Activated gamma-delta T cell treated with anti-CD3 and anti-CD28 coated beads, Interleukin-2, amount 50 U/mL, for 16 hours (primary cell): ENCODE measurements at regions not wholly inside any gene's neighbourhood (a gene's known extent, or its start where the extent isn't known, plus 50 kb on each side); places are given as distances from the start of the nearest gene placed in this dataset.
"Not testable (repeated sequence)": the region's sequence is repeated elsewhere in the genome, so short reads cannot be mapped to it uniquely, and the experiment has no call there.

ENCODE experiments used
- DNase-seq: peaks from one replicate; pipeline ENCODE4 v3.0.0-alpha.2; 2020; ENCODE audit warnings: low read depth

DNA sequence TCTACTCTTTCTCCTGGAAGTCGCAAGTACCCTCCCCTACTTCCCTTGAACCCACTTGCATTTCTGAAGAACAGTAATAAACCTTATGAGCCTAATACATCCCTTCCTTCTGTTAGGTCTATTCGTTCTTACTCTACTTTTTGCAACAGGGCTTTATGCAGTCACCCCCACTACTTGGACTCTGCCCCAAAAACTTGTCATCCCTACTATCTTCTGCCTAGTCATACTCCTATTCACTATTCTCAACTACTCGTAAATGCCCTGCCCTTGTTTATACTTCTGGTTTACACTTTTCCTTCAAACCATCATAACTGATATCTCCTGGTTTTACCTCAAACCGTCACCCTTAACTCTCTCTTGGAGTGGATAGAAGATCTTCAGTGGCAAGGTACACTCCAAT lies 55.2 kb upstream of the SLIT2 start:
- no peak for DNase-seq

DNA sequence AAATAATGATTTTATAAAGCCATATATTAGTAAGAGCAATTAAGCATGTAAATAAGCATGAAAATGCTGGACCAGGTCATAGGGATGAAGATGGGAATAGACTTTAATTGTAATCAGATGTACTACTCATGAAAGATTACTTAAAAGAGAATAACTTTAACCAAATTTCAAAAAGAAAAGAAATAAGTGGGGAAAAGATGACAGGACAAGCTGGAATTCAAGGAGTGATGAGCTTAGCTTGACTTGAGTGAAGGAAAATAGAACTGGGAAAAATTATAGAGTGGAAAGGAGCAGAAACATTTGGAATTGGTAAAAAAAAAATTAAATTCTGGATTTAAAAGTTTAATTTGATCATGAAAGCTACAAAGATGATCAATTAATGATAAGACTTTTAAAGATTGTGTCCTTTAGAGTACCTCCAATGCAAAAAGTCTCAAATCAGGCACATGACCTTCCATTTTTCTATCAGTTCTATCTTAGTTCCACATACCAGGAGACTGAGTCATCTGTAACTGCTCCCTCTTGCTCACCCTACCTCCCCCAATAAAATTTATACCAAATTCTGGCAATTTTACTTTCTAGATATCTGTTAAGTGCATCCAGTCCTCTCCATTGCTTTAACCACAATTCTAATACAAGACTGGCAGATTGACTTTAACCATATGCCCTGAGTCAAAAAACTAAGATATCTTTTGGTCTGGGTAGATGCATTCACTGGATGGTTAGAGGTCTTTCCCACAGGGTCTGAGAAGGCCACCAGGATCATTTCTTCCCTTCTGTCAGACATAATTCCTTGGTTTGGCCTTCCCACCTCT lies 56.4 kb upstream of the SLIT2 start:
- DNase-seq: no peak

DNA sequence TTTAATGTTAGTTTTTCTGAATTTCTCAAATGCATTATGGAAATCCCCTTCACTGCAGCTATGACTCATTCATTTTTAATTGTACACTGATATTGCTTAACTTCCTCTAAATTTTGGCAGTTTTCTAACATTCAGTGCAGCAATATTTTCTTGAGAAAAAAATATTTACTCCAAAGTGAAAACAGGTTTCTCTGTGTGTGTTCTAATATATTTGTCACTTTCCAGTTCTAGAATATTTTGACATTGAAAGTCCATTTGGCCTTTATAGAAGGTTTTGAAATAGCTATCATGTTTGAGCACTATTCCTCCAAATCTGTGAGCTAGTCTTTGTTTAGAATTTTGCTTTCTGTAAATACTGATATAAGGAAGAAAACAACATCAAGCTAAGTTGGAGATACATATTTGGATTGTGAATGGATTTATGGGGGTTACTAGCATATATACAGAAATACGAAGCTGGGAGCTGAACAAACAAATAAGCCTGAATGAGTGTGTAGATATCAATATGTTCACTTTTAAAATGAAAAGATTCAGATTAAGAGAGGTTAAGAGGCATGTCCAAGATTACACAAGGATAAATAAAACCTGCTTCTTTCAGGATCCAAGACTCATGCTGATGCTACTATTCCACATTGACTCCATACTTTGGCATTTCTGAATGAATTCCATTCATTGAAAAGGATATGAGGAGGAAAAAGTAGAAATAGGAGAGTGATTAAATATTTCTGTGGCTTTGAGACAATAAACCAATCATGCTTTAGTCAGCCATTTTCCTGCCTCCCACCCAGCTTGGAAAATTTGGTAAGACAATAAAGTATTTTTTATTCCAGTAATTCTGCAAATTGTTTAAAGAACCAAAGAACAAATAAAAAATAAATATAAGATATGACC lies 57.3 kb upstream of the SLIT2 start:
- DNase-seq: no peak

DNA sequence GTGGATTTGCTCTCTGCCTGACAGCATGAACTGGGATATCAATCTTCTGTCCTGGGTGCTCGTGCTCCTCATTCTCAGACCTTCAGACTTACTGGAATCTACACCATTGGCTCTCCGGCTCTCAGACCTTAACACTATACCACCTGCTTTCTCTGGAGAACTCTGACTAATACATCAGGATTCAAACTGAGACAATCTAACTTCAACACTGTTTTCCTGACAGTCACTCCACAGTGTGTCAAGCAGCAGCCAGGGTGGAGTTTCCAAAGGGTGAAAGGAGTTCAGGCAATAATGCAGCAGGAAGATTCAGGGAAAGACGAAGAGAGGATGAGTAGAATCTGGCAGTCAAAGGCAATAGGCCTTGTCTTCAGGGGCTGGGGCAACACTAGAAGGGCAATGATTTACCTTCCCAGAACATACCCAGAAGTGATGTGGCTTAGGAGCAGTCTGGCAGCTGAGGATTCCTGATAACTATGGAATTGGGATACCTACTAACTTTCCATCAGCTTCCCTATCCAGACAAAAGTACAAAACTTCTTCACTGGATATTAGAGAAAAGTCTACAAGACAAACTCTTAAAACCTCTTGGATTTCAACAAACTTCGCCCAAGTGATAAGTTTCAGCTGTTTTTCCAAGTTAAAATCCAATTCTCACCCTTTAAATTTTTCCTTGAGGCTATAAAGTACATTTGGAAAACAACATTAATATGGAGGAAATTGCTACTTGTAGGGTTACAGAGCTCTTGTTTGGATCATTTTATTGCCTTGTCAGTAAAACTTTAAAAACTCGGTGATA lies 58.4 kb upstream of the SLIT2 start:
- DNase-seq: no peak

DNA sequence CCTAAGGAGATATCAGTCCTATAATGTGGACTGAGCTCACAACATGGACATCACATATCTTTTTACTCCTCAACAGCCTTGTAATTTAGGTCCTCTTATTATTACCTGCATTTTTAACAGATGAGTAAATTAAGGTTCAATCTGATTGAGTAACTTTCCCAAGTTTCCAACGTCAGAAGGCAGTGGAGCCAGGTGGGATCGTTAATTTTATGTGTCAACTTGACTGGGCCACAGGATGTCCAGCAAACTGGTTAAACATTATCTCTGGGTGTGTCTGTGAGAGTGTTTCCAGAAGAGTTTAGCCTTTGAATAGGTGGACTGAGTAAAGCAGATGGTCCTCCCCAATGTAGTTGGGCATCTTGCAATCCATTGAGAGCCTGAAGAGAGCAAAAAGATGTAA lies 59.0 kb upstream of the SLIT2 start:
- no peak for DNase-seq

DNA sequence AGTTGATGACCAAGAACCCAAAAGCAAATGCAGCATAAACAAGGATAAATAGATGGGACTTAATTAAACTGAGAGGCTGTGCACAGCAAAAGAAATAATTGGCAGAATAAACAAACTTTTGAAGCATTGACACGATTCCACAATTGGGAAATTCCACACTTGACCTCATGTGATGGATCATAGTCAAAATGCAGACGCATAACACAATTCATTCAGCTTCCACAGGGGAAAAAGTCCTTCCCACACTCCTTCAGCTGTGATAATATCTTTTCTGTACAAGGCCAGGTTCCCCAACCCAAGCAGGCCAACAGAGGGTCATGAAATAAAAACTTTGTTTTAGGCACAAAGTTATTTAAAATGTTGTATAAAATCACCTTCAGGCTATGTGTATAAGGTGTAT lies 66.6 kb upstream of the SLIT2 start:
- DNase-seq: no peak

DNA sequence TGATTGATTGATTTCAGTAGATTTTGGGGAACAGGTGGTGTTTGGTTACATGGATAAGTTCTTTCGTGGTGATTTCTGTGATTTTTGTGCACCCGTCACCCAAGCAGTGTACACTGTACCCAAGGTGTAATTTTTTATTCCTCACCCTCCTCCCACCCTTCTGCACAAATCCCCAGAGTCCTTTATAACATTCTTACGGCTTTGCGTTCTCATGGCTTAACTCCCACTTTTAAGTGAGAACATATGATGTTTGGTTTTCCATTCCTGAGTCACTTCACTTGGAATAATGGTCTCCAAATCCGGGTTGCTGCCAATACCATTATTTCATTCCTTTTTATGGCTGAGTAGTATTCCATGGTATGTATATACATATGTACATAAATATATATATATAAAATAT lies 68.6 kb upstream of the SLIT2 start:
- DNase-seq: not testable (repeated sequence)

DNA sequence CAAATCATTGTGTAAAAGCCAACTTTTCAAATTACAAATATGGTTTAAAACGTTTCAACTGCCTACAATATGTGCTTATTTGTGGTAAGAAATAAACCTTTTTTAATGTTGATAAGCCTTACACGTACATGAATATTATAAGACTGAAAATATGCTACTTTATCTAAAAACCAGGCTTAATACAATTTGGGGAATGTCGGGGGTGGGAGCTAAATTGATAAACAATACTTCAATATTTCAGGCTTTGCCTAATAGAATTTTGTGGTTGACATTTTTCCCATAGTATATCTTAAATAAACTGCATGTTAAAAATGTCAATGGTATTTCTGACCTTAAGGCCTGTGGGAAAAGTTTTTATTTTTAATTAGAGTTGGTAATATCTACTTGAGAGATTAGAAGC lies 69.8 kb upstream of the SLIT2 start:
- DNase-seq: no peak

DNA sequence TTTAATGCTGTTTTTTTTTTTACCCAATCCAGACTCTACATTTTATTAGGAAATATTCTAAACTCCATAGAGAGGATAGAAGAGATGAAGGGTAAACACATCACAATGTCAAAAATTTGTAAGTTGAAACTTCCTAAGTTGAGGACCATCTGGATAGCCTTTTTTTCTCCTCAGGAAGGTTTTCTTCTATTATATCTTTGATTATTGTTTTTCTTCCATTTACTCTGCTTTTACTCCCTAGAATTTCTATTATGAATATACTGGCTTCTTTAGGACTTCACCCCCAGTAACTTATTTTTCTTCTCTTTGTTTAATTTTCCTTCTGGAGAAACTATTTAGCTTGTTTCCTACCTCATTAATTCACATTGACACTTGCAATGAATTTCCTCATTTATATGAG lies 71.2 kb upstream of the SLIT2 start:
- DNase-seq: no peak

DNA sequence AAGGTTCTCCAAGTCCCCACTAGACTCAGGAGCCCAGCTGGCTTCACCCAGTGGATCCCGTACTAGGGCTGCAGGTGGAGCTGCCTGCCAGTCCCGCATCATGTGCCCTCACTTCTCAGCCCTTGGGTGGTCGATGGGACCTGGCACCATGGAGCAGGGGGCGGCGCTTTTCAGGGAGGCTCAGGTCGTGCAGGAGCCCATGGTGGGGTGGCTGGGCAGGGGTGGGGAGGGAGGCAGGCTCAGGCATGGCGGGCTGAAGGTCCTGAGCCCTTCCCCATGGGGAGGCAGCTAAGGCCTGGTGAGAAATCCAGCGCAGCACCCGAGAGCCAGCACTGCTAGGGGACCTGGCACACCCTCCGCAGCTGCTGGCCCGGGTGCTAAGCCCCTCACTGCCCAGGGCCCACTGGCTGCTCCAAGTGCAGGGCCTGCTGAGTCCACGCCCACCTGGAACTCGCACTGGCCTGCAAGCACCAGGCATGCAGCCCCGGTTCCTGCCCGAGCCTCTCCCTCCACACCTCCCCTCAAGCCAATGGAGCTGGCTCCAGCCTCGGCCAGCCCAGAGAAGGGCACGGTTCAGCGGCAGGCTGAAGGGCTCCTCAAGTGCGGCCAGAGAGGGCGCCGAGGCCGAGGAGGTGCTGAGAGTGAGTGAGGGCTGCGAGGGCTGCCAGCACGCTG lies 72.7 kb upstream of the SLIT2 start:
- no peak for DNase-seq

DNA sequence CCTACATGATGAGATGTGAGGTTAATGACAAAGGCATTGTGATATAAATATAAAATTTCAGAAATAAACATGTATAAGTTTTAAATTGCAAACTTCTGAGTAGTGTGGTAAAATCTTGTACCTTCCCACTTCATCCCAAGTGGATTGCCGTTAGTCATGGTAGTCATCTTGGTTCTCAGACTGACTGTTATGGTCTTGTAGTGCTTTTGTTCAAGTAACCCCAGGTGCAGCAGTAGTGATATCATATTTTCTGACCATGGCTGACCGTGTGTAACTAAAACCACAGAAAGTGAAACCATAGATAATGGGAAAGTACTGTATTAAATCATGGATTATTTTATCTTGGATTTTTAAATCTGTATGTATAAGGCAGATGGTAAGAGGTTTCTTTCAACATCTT lies 74.8 kb upstream of the SLIT2 start:
- DNase-seq: no peak

DNA sequence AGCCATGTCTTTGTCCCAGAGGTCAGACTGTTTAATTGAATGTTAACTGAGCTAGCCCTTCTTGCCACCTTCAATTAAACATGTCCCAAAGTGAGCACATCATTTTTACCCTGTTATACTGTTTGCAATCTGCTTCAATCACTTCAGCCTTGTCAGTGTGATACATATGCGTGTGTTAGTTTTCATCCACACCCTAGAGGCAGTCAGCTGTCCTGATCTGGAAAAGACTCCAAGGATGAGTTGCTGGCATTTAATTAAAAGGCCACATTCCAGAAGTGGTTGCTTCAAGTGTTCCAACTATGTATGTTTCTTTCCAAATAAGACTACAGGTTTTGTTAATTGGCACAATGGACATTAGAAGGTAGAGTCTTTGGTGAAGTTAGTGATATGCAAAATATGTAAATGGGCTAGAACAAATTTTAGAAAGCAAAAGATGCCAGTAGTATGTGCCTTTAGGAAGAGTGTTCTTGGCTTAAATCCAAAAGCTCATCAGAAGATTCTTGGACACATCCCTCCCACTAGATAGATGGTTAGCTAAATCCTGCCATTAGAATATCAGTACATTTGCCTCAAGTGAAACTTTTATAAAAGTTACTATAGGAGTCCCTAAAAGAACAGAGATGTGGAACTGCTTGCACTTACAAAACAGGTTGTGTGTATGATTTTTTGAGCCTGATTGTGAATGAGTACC lies 79.5 kb upstream of the SLIT2 start:
- no peak for DNase-seq

DNA sequence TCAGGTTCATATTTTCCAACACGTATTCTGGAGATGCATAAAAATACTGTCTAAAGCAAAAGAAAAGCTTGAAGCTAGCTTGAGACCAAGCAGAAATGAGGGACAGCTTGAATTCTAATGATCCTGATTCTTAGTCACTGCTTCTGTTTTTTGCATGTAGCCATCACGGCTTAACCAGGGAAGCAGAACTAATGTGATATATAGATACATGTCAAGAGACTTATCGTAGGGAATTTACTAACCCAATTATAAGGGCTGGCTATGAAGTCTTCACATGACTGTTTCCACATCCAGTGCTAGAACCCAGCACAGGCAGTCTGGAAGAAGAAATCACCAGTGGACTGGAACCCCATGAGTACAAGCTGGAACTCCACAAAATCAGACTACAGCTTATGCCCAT lies 85.2 kb upstream of the SLIT2 start:
- DNase-seq: no peak

DNA sequence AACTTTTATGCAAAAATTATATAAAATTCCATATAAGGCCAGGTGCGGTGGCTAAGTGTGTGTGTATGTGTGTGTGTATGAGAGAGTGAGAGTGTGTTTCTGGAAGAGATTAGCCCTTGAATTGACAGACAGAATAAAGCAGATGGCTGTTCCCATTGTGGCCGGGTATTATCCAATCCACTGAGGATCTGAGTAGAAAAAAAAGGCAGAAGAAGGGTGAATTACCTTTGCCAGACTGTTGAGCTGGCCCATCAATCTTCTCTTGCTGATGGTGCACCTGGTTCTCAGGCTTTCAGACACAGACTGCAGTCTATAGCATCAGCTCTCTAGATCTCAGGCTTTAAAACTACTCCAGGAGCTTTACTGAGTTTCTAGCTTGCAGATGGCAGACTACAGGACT lies 92.2 kb upstream of the SLIT2 start:
- no peak for DNase-seq

DNA sequence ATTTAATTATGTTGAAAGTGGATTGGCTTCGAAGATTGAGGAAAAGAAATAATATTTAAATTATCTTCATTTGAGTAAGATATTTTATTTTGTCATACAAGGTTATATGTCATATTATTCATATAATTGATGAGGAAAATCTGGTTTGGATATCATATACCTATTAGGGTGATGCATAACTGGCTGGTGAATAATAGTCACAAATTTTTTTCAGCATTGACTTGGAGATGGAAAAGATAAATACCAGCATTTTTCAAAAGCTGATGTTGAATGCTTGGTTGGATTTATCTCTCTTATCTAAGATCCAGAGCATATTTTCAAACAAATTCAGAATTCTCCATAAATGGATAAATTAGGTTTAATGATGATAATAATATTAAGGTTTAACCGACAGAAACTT lies 93.5 kb upstream of the SLIT2 start:
- DNase-seq: no peak

DNA sequence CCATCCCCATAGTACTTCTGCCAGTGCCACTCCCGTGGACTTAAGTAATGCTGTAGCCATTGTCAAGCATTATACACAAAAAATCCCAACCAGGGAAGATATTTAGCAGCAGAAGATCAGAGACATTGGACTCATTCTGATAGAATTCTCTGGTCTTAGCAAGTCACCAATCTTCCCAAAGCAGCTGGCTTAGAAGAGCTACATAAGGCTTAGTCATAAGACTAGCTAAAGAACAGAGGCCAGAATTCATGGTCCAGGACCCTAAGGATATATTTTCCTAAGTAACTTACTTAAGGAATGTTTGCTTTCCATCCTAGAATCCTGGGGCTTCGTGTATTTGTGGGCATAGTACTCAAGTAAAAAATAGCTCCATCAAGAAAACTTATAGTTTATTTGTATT lies 100.3 kb upstream of the SLIT2 start:
- no peak for DNase-seq

DNA sequence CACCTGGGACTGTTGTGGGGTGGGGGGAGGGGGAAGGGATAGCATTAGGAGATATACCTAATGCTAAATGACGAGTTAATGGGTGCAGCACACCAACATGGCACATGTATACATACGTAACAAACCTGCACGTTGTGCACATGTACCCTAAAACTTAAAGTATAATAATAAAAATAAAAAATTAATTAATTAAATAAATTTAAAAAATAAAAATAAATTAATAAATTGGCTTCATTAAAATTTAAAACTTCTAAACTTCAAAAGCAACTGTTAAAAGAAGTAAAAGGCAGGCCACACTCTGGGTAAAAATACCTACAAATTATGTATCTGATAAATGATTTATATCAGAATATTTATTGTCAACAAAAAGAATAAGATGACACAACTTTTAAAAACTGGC lies 102.6 kb upstream of the SLIT2 start:
- DNase-seq: not testable (repeated sequence)

DNA sequence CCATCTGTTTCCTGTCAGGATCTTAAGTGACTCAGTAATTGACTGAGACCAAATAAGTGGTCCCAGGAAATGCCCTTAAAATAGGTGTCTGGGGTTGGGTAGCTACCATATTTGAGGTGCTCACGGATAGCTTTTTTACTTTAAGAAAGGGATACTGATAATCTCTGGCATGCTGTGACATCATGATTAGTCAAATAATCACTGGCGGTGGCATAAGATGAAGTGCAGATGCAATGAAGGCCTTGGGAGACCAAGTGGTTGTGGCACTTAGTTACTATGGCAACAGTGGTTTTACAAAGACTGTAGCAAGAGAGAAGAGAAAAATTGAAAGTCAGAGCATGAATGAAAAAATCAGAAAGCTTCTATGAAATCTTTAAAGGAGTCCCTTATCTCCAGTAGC lies 114.5 kb upstream of the SLIT2 start:
- no peak for DNase-seq

DNA sequence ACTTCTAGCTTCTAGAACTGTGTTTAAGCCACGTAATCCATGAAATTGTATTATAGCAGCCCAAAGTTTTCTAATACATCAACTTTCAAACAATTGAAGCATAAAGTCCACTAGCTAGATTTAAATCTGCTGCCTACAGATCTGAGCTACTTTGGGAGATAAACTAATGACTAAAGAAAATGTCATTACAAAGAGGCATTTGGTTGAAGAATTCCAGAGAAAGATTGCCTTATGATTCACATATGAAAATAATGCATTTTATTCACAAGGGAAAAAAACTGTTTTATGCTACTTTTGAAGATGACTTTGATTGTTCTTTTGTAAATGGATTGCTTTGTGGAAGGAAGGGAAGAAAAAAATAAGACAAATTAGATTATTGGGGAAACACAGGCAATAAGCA lies 124.1 kb upstream of the SLIT2 start:
- DNase-seq: no peak

DNA sequence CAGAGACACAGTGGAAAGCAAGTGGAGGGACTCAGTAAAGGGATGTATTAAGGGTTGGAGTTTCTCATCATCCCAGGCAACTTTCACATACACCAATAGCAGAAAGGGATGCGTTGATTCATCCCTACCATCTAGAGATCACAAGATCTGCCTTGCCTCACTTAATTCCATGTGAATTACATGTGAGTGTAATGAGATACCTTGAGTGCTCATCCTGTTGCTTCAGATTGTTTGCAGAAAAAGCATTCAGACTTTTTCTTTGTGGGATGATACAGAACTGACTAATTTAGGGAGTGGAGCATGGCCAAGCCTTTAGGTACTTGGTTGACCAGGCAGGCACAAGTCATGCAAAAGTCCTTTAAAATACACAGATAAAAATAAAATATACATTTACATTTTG lies 124.8 kb upstream of the SLIT2 start:
- DNase-seq: no peak

DNA sequence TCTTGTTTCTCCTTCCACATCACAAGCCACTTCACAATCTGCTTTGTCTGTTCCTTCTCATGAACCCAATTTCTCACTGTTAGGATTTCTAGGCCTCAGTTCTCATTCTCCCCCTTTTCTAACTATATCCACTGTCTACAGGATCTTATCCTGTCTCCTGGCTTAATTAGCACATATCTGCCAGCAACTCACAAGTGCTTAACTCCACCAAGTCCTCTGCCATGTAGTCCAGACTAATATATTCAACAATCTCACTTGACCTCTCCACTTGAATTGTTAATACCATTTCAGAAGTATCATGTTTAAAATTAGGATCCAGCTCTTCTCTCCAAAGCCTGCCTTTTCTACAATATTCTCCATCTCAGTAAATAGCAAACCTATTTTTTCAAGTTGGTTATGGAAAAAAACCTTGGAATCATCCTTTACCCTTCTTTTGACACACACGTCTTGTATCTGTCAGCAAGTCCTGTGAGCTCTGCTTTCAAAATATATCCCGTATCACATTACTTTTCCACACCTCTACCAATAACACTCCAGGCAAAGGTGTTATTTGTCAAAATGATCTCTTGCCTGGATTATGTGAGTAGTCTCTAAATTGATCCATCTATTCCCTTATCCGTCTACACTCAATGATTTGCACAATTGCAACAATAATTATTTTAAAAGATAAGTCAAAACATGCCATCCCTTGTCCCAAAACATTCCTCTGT lies 127.2 kb upstream of the SLIT2 start:
- no peak for DNase-seq
